IMR-90 (cell line): ENCODE measurements at regions not wholly inside any gene's neighbourhood (a gene's known extent, or its start where the extent isn't known, plus 50 kb on each side); places are given as distances from the start of the nearest gene placed in this dataset.

Source experiments
- ATAC-seq: fragments of 200-7000 bp; cut with Tn5 transposase; 2 replicates; pipeline ENCODE4 v1.9.1; 2020; ENCODE audit warnings: low read depth, mild to moderate bottlenecking, moderate library complexity
- BruUV-seq: library from RNA; stranded (reverse); fragments of 400-500 nt; replicated peaks from 2 replicates; lab custom pipeline; 2021; lab: Mats Ljungman, UMichigan
- CTCF ChIA-PET: fragments of 300-600 bp; formaldehyde crosslinking; extraction: SDS; loops from one replicate; lab custom pipeline; 2021; ENCODE audit warnings: antibody characterized with exemption; lab: Yijun Ruan, JAX
- POLR2A ChIA-PET: fragments of 300-600 bp; sonication (Branson Sonifier 250); formaldehyde crosslinking; loops from one replicate; lab custom pipeline; 2022; ENCODE audit warnings: antibody characterized with exemption; ENCODE audit not compliant: unreplicated experiment; lab: Charles Lee
- DNase-seq: peaks from one replicate; pipeline ENCODE4 v3.0.0; 2013
- H2AFZ ChIP-seq: replicated peaks from 2 replicates; pipeline ENCODE3; 2013; ENCODE audit warnings: low read length, mild to moderate bottlenecking; ENCODE audit not compliant: poor library complexity
- H2AK5ac ChIP-seq: 2 replicates; pipeline ENCODE4 v1.6.1; 2013; ENCODE audit warnings: low read depth, low read length, inconsistent platforms
- H2AK9ac ChIP-seq: replicated peaks from 2 replicates; pipeline ENCODE3; 2013; ENCODE audit warnings: mild to moderate bottlenecking, low read depth, low read length, moderate library complexity; ENCODE audit not compliant: poor library complexity
- H2BK120ac ChIP-seq: 2 replicates; pipeline ENCODE4 v1.6.1; 2013; ENCODE audit warnings: low read depth, low read length, inconsistent platforms
- H2BK15ac ChIP-seq: 3 replicates; pipeline ENCODE4 v1.6.1; 2013; ENCODE audit warnings: low read depth, low read length, inconsistent platforms
- H2BK20ac ChIP-seq: 2 replicates; pipeline ENCODE4 v1.6.1; 2013; ENCODE audit warnings: low read depth, mild to moderate bottlenecking, inconsistent platforms, low read length, moderate library complexity
- H2BK5ac ChIP-seq: 2 replicates; pipeline ENCODE4 v1.6.1; 2013; ENCODE audit warnings: mild to moderate bottlenecking, low read depth, low read length, inconsistent platforms; ENCODE audit not compliant: poor library complexity, severe bottlenecking
- H3K14ac ChIP-seq: replicated peaks from 2 replicates; pipeline ENCODE4 v1.6.1; 2013; ENCODE audit warnings: low read depth, low read length, inconsistent platforms
- H3K18ac ChIP-seq: 2 replicates; pipeline ENCODE4 v1.6.1; 2013; ENCODE audit warnings: low read depth, low read length, control low read depth
- H3K23ac ChIP-seq: 2 replicates; pipeline ENCODE4 v1.6.1; 2013; ENCODE audit warnings: low read depth, low read length, inconsistent platforms
- H3K27ac ChIP-seq: 2 replicates; pipeline ENCODE4 v1.5.1; 2013; ENCODE audit warnings: mild to moderate bottlenecking, control low read depth, low read length; ENCODE audit not compliant: insufficient read depth
- H3K27me3 ChIP-seq: 2 replicates; pipeline ENCODE4 v1.6.1; 2013; ENCODE audit warnings: low read length; ENCODE audit not compliant: control insufficient read depth, insufficient read depth
- H3K36me3 ChIP-seq: 2 replicates; pipeline ENCODE4 v1.6.1; 2013; ENCODE audit warnings: low read length, mixed read lengths; ENCODE audit not compliant: control insufficient read depth, insufficient read depth
- H3K4ac ChIP-seq: 2 replicates; pipeline ENCODE4 v1.6.1; 2013; ENCODE audit warnings: low read depth, low read length, inconsistent platforms
- H3K4me1 ChIP-seq: 2 replicates; pipeline ENCODE4 v1.6.1; 2013; ENCODE audit warnings: low read length, mixed read lengths; ENCODE audit not compliant: control insufficient read depth, insufficient read depth
- H3K4me2 ChIP-seq: 2 replicates; pipeline ENCODE4 v1.6.1; 2013; ENCODE audit warnings: low read depth, mild to moderate bottlenecking, control low read depth, low read length, moderate library complexity
- H3K4me3 ChIP-seq: 2 replicates; pipeline ENCODE4 v1.5.1; 2013; ENCODE audit warnings: low read depth, mild to moderate bottlenecking, control low read depth, low read length, moderate library complexity; ENCODE audit not compliant: insufficient read depth
- H3K56ac ChIP-seq: 2 replicates; pipeline ENCODE4 v1.6.1; 2013; ENCODE audit warnings: low read length, inconsistent platforms; ENCODE audit not compliant: insufficient read depth; ENCODE audit errors: extremely low read depth
- H3K79me1 ChIP-seq, 2 experiments: 2 replicates each; pipeline ENCODE4 v1.6.1; 2013; ENCODE audit warnings: low read length in 2 of 2, inconsistent platforms in 1 of 2, low read depth in 1 of 2
- H3K9ac ChIP-seq: 2 replicates; pipeline ENCODE4 v1.6.1; 2013; ENCODE audit warnings: low read depth, low read length, control low read depth
- H3K9me1 ChIP-seq: 2 replicates; pipeline ENCODE4 v1.6.1; 2013; ENCODE audit warnings: low read length, inconsistent platforms; ENCODE audit not compliant: insufficient read depth
- H3K9me3 ChIP-seq: 2 replicates; pipeline ENCODE4 v1.6.1; 2013; ENCODE audit warnings: low read length; ENCODE audit not compliant: control insufficient read depth, insufficient read depth
- H4K20me1 ChIP-seq: 2 replicates; pipeline ENCODE4 v1.6.1; 2013; ENCODE audit warnings: low read length, inconsistent platforms; ENCODE audit not compliant: insufficient read depth
- H4K5ac ChIP-seq: 2 replicates; pipeline ENCODE4 v1.6.1; 2013; ENCODE audit warnings: mild to moderate bottlenecking, low read depth, low read length, control low read depth
- H4K8ac ChIP-seq, 2 experiments: 2 replicates each; pipeline ENCODE4 v1.6.1; 2013; ENCODE audit warnings: low read depth in 2 of 2, low read length in 2 of 2, control low read depth in 1 of 2, inconsistent platforms in 1 of 2
- H4K91ac ChIP-seq: 2 replicates; pipeline ENCODE4 v1.6.1; 2013; ENCODE audit warnings: low read depth, low read length, inconsistent platforms; ENCODE audit not compliant: insufficient read depth
- BHLHE40 ChIP-seq: fragments of 150-350 bp; IDR thresholded peaks from 2 replicates; pipeline ENCODE4 v1.6.1; 2016; ENCODE audit warnings: mild to moderate bottlenecking, low read depth, low read length
- FOS ChIP-seq: fragments of 150-350 bp; IDR thresholded peaks from 2 replicates; pipeline ENCODE4 v1.6.1; 2016; ENCODE audit warnings: low read depth, low read length
- MXI1 ChIP-seq: IDR thresholded peaks from 2 replicates; pipeline ENCODE4 v1.6.1; 2012; ENCODE audit warnings: low read depth, mild to moderate bottlenecking, low read length, moderate library complexity, borderline replicate concordance
- RFX5 ChIP-seq: IDR thresholded peaks from 2 replicates; pipeline ENCODE4 v1.8.0; 2012; ENCODE audit warnings: low read depth, mild to moderate bottlenecking, low read length, moderate library complexity
- WGBS, 2 experiments: methylation state at CpG; one replicate each; pipeline versions ENCODE4 v1.1.5 to v1.1.7; 2013; ENCODE audit warnings: missing lambda C conversion rate in 2 of 2; ENCODE audit not compliant: insufficient read length in 1 of 2; ENCODE audit errors: extremely low coverage in 2 of 2; 5-methylcytosine and 5-hydroxymethylcytosine counted together
- dilution Hi-C: fragments of 300-500 bp; cut with HindIII; formaldehyde crosslinking; loops from one replicate; pipeline ENCODE4 v1.14.3; 2018; ENCODE audit warnings: low sequenced_read_pairs; ENCODE audit not compliant: unreplicated experiment
- in situ Hi-C: fragments of 300-500 bp; cut with MboI; formaldehyde crosslinking; loops from 3 replicates; pipeline ENCODE4 v1.14.3; 2019; ENCODE audit warnings: low sequenced_read_pairs, inconsistent platforms, mixed read lengths
- intact Hi-C: fragments of 100-400 bp; cut with micrococcal nuclease; formaldehyde crosslinking; loops from 2 replicates; pipeline ENCODE4 v1.10.0; 2022
- TF ChIP-seq, protein P1 (sequence below): conservative IDR thresholded peaks from 2 replicates; pipeline ENCODE4 v1.5.1; 2012; ENCODE audit warnings: mild to moderate bottlenecking, low read depth, low read length, improper control_type of control experiment

DNA sequence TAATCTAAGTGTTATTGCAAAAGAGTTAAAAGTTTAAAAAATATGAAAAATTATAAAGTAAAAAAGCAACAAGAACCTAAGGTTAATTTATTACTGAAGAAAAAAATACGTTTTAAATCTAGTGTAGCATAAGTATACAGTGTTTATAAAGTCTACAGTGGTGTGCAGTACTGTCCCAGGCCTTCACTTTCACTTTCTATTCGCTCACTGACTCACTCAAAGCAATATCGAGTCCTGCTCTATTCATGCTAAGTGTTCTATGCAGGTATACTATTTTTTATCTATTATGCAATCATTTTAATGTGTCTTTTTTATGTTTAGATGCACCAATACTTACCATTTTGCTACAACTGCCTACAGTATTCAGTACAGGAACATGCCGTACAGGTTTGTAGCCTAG, 113.0 kb downstream of the MANEA start:
- H3K27ac ChIP-seq, result no peak overlapping the region
- H2BK5ac ChIP-seq, result no peak overlapping the region
- H4K20me1 ChIP-seq, result no peaks in the 10 kb centered on the region
- no peak overlapping the region for H4K5ac ChIP-seq
- H3K36me3 ChIP-seq, result no peaks in the 10 kb centered on the region
- H3K14ac ChIP-seq, result no peak overlapping the region
- intact Hi-C loops, result no loop called here
- CTCF ChIA-PET, result no interaction called here
- TF ChIP-seq FOS (no peak), RFX5 (no peak), MXI1 (no peak), BHLHE40 (no peak)
- TF ChIP-seq, protein P1, sequence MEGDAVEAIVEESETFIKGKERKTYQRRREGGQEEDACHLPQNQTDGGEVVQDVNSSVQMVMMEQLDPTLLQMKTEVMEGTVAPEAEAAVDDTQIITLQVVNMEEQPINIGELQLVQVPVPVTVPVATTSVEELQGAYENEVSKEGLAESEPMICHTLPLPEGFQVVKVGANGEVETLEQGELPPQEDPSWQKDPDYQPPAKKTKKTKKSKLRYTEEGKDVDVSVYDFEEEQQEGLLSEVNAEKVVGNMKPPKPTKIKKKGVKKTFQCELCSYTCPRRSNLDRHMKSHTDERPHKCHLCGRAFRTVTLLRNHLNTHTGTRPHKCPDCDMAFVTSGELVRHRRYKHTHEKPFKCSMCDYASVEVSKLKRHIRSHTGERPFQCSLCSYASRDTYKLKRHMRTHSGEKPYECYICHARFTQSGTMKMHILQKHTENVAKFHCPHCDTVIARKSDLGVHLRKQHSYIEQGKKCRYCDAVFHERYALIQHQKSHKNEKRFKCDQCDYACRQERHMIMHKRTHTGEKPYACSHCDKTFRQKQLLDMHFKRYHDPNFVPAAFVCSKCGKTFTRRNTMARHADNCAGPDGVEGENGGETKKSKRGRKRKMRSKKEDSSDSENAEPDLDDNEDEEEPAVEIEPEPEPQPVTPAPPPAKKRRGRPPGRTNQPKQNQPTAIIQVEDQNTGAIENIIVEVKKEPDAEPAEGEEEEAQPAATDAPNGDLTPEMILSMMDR, result no peak
- BruUV-seq, result no TSS peak
- no peak overlapping the region for H3K9ac ChIP-seq
- no peak overlapping the region for H3K56ac ChIP-seq
- H3K4me3 ChIP-seq, result no peak overlapping the region
- POLR2A ChIA-PET, result no interaction called here
- H3K18ac ChIP-seq, result no peak overlapping the region
- no peak overlapping the region for H4K91ac ChIP-seq
- H2BK15ac ChIP-seq, result no peak overlapping the region
- H3K4me1 ChIP-seq, result no peaks in the 10 kb centered on the region
- H3K79me1 ChIP-seq, result no peaks in the 10 kb centered on the region
- no CpG with 5 or more reads among the region's 4 CpGs for WGBS, 2 experiments
- no peaks in the 10 kb centered on the region for H3K9me1 ChIP-seq
- H2BK20ac ChIP-seq, result no peak overlapping the region
- H2AK9ac ChIP-seq, result no peak overlapping the region
- in situ Hi-C loops, result no loop called here
- H2BK120ac ChIP-seq, result no peak overlapping the region
- H2AK5ac ChIP-seq, result no peak overlapping the region
- no peak overlapping the region for H2AFZ ChIP-seq
- dilution Hi-C loops, result no loop called here
- no peak overlapping the region for H3K4me2 ChIP-seq
- no peak overlapping the region for H3K4ac ChIP-seq
- ATAC-seq (no peak), DNase-seq (no peak)
- no peaks in the 10 kb centered on the region; the same call in 1 of the 2 replicates for H3K9me3 ChIP-seq
- H3K23ac ChIP-seq, result no peak overlapping the region
- H3K27me3 ChIP-seq, result no peaks in the 10 kb centered on the region
- H4K8ac ChIP-seq, result no peak overlapping the region
